ENCODE measurements at regions not wholly inside any gene's neighbourhood (a gene's known extent, or its start where the extent isn't known, plus 50 kb on each side); places are given as distances from the start of the nearest gene placed in this dataset.

DNA sequence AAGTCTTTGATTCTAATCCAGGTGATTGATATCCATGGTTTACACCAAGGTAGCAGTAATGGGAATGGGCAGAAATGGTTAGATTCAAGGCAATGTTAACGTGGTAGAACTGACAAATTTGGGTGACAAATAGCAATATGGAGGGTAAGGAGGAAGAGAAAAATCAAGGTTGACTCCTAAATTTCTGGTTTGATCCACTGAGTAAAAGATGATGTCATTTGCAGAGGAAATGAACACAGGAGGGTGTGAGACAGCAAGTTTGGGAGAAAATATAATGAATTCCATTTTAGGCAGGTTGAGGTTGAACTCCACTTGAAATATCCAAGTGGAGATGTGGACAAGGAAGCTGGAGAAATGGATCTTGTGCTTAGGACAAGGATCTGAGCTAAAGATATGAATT, 170.9 kb upstream of the CAMK1G start:
- TF ChIP-seq, protein P1, sequence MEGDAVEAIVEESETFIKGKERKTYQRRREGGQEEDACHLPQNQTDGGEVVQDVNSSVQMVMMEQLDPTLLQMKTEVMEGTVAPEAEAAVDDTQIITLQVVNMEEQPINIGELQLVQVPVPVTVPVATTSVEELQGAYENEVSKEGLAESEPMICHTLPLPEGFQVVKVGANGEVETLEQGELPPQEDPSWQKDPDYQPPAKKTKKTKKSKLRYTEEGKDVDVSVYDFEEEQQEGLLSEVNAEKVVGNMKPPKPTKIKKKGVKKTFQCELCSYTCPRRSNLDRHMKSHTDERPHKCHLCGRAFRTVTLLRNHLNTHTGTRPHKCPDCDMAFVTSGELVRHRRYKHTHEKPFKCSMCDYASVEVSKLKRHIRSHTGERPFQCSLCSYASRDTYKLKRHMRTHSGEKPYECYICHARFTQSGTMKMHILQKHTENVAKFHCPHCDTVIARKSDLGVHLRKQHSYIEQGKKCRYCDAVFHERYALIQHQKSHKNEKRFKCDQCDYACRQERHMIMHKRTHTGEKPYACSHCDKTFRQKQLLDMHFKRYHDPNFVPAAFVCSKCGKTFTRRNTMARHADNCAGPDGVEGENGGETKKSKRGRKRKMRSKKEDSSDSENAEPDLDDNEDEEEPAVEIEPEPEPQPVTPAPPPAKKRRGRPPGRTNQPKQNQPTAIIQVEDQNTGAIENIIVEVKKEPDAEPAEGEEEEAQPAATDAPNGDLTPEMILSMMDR (IDR thresholded peaks at IDR 0.05; ENCODE audit: insufficient read depth, low read length, poor library complexity, severe bottlenecking) = no peak
- no peak for TF ChIP-seq EZH2phosphoT487 (conservative IDR thresholded peaks at IDR 0.05; ENCODE audit: low read length)

Data from SU-DHL-6 (cell line).